ENCODE measurements at regions not wholly inside any gene's neighbourhood (a gene's known extent, or its start where the extent isn't known, plus 50 kb on each side); places are given as distances from the start of the nearest gene placed in this dataset.

- TF ChIP-seq CTCF (IDR thresholded peaks at IDR 0.05) (no peak), POLR2A (IDR thresholded peaks at IDR 0.05) (no peak), POLR2AphosphoS5 (IDR thresholded peaks at IDR 0.05) (no peak)
These were observed 248.6 kb downstream of the SH2D4B start for GRCh38 chr10:80786322-80786721.
